Stomach (tissue), 4 donors: ENCODE measurements at regions not wholly inside any gene's neighbourhood (a gene's known extent, or its start where the extent isn't known, plus 50 kb on each side); places are given as distances from the start of the nearest gene placed in this dataset.

Experiments
- CTCF ChIP-seq, 7 experiments: fragments of 450-650 bp in 4 of 7; fragments of 200-600 bp in 3 of 7; sonication (generic) in 3 of 7; IDR thresholded peaks; one replicate each; pipeline ENCODE4 v1.5.1; 2016 to 2019; ENCODE audit warnings: antibody characterized with exemption in 7 of 7, control low read depth in 2 of 7, mild to moderate bottlenecking in 1 of 7
- POLR2A ChIP-seq, 4 donors: fragments of 450-650 bp; IDR thresholded peaks; one replicate each; pipeline ENCODE4 v1.6.1; 2016; ENCODE audit warnings: antibody characterized with exemption in 4 of 4, control low read depth in 2 of 4, mild to moderate bottlenecking in 1 of 4, moderate library complexity in 1 of 4
- POLR2AphosphoS5 ChIP-seq, 3 donors: sonication (generic); formaldehyde crosslinking; IDR thresholded peaks; one replicate each; pipeline ENCODE4 v1.6.1; 2016; ENCODE audit warnings: antibody characterized with exemption in 3 of 3

- TF ChIP-seq POLR2AphosphoS5 (IDR thresholded peaks at IDR 0.05) (no peak), POLR2A (IDR thresholded peaks at IDR 0.05) (no peak), CTCF (IDR thresholded peaks at IDR 0.05) (no peak)
Measured at GRCh38 chr2:96423828-96424227, 81.3 kb downstream of the NEURL3 start.
